Mesendoderm (in vitro differentiated cells): ENCODE measurements at regions not wholly inside any gene's neighbourhood (a gene's known extent, or its start where the extent isn't known, plus 50 kb on each side); places are given as distances from the start of the nearest gene placed in this dataset.
A peak's percentile ranks its signal among the peaks of the same experiment; 100 is the strongest.

Source experiments
- DNase-seq: peaks from one replicate; pipeline ENCODE4 v3.0.0; 2013
- H2AK5ac ChIP-seq: 2 replicates; pipeline ENCODE4 v1.6.1; 2013; ENCODE audit warnings: low read length, inconsistent platforms
- H2BK120ac ChIP-seq: 2 replicates; pipeline ENCODE4 v1.6.1; 2013; ENCODE audit warnings: low read depth, mild to moderate bottlenecking, low read length, moderate library complexity, mixed read lengths
- H2BK15ac ChIP-seq: replicated peaks from 2 replicates; pipeline ENCODE4 v1.6.1; 2013; ENCODE audit warnings: low read depth, mild to moderate bottlenecking, moderate library complexity
- H2BK5ac ChIP-seq: 2 replicates; pipeline ENCODE4 v1.6.1; 2013; ENCODE audit warnings: low read length, inconsistent platforms
- H3K18ac ChIP-seq: 2 replicates; pipeline ENCODE4 v1.6.1; 2013; ENCODE audit warnings: mild to moderate bottlenecking, low read length, mixed read lengths
- H3K23ac ChIP-seq: one replicate; pipeline ENCODE4 v1.6.1; 2013; ENCODE audit warnings: low read length
- H3K27ac ChIP-seq: 2 replicates; pipeline ENCODE4 v1.5.1; 2013; ENCODE audit warnings: low read depth, mild to moderate bottlenecking, inconsistent platforms, low read length, moderate library complexity
- H3K27me3 ChIP-seq: 2 replicates; pipeline ENCODE4 v1.6.1; 2013; ENCODE audit warnings: low read length, control low read depth, mild to moderate bottlenecking, inconsistent platforms; ENCODE audit not compliant: insufficient read depth, poor library complexity
- H3K36me3 ChIP-seq: 2 replicates; pipeline ENCODE4 v1.6.1; 2013; ENCODE audit warnings: low read length, inconsistent platforms; ENCODE audit not compliant: control insufficient read depth, insufficient read depth
- H3K4ac ChIP-seq: one replicate; pipeline ENCODE4 v1.6.1; 2013; ENCODE audit warnings: low read depth, mild to moderate bottlenecking, low read length, moderate library complexity
- H3K4me1 ChIP-seq: 2 replicates; pipeline ENCODE4 v1.6.1; 2013; ENCODE audit warnings: low read depth, low read length, inconsistent platforms; ENCODE audit not compliant: control insufficient read depth
- H3K4me2 ChIP-seq: 2 replicates; pipeline ENCODE4 v1.6.1; 2013; ENCODE audit warnings: low read length
- H3K4me3 ChIP-seq: 2 replicates; pipeline ENCODE4 v1.5.1; 2013; ENCODE audit warnings: mild to moderate bottlenecking, low read length
- H3K56ac ChIP-seq: one replicate; pipeline ENCODE4 v1.6.1; 2013; ENCODE audit warnings: low read length
- H3K79me1 ChIP-seq: 2 replicates; pipeline ENCODE4 v1.6.1; 2013; ENCODE audit warnings: low read length, inconsistent platforms
- H3K79me2 ChIP-seq: 2 replicates; pipeline ENCODE4 v1.6.1; 2013; ENCODE audit warnings: mild to moderate bottlenecking, low read length; ENCODE audit not compliant: control insufficient read depth, insufficient read depth
- H3K9ac ChIP-seq: 2 replicates; pipeline ENCODE4 v1.6.1; 2013; ENCODE audit warnings: low read length, inconsistent platforms
- H4K5ac ChIP-seq: one replicate; pipeline ENCODE4 v1.6.1; 2013; ENCODE audit warnings: low read length
- H4K8ac ChIP-seq: one replicate; pipeline ENCODE4 v1.6.1; 2013; ENCODE audit warnings: low read depth, mild to moderate bottlenecking, control low read depth, low read length, moderate library complexity
- WGBS: extraction: QIAGEN DNeasy Blood & Tissue Kit; methylation state at CpG from one replicate; pipeline ENCODE4 v1.1.7; 2013; ENCODE audit warnings: low lambda C conversion rate, missing lambda C conversion rate; ENCODE audit not compliant: insufficient coverage; ENCODE audit errors: extremely low coverage; 5-methylcytosine and 5-hydroxymethylcytosine counted together

GRCh38 chr9:108681851-108682590 is 173.8 kb downstream of the ACTL7B start:
- H3K4me2 ChIP-seq = no peak overlapping the region
- H3K79me1 ChIP-seq = no peaks in the 10 kb centered on the region
- H3K56ac ChIP-seq = no peak overlapping the region
- H3K4ac ChIP-seq = no peak overlapping the region
- H3K27me3 ChIP-seq = no peaks in the 10 kb centered on the region
- no peak overlapping the region for H2AK5ac ChIP-seq
- no peak overlapping the region for H2BK120ac ChIP-seq
- no peaks in the 10 kb centered on the region for H3K79me2 ChIP-seq
- H3K27ac ChIP-seq = no peak overlapping the region
- no peak for DNase-seq
- H3K4me1 ChIP-seq = no peaks in the 10 kb centered on the region
- no peak overlapping the region for H3K23ac ChIP-seq
- peak overlapping the region; percentile 4 for H3K18ac ChIP-seq
- no peak overlapping the region for H4K8ac ChIP-seq
- H2BK5ac ChIP-seq = no peak overlapping the region
- no peak overlapping the region for H3K4me3 ChIP-seq
- no peak overlapping the region for H3K9ac ChIP-seq
- WGBS = no CpG with 5 or more reads among the region's 10 CpGs
- no peak overlapping the region for H4K5ac ChIP-seq
- H3K36me3 ChIP-seq = no peaks in the 10 kb centered on the region
- H2BK15ac ChIP-seq = no peak overlapping the region

- Histone ChIP-seq H3K4me3 (no peak overlapping the region), H3K23ac (no peak overlapping the region), H2BK5ac (no peak overlapping the region), H3K79me1 (no peaks in the 10 kb centered on the region), H3K79me2 (no peaks in the 10 kb centered on the region), H3K9ac (no peak overlapping the region), H3K56ac (no peak overlapping the region), H3K27ac (no peak overlapping the region), H2AK5ac (no peak overlapping the region), H3K4ac (no peak overlapping the region), H3K36me3 (no peaks in the 10 kb centered on the region), H3K4me2 (no peak overlapping the region), H3K4me1 (no peaks in the 10 kb centered on the region), H3K27me3 (no peaks in the 10 kb centered on the region), H2BK120ac (no peak overlapping the region), H3K18ac (no peak overlapping the region), H2BK15ac (no peak overlapping the region), H4K8ac (no peak overlapping the region), H4K5ac (no peak overlapping the region)
- DNase-seq = no peak
- no CpG with 5 or more reads among the region's 4 CpGs for WGBS
Measured at GRCh38 chr9:108680946-108681345, 174.8 kb downstream of the ACTL7B start.

GRCh38 chr9:108677776-108678175 is 178.0 kb downstream of the ACTL7B start:
- DNase-seq = no peak
- Histone ChIP-seq H3K79me2 (no peaks in the 10 kb centered on the region), H3K18ac (no peak overlapping the region), H3K27ac (no peak overlapping the region), H4K8ac (no peak overlapping the region), H3K56ac (no peak overlapping the region), H3K23ac (no peak overlapping the region), H2BK5ac (no peak overlapping the region), H3K79me1 (no peaks in the 10 kb centered on the region), H3K4me1 (no peaks in the 10 kb centered on the region), H3K9ac (no peak overlapping the region), H2AK5ac (no peak overlapping the region), H2BK120ac (no peak overlapping the region), H3K4me3 (no peak overlapping the region), H3K4me2 (no peak overlapping the region), H2BK15ac (no peak overlapping the region), H3K27me3 (no peaks in the 10 kb centered on the region), H3K36me3 (no peaks in the 10 kb centered on the region), H3K4ac (no peak overlapping the region), H4K5ac (no peak overlapping the region)
- WGBS = no CpG with 5 or more reads among the region's 6 CpGs

- Histone ChIP-seq H2BK5ac (no peak overlapping the region), H3K27ac (no peak overlapping the region)
Measured at GRCh38 chr9:108676355-108676754, 179.4 kb downstream of the ACTL7B start.

GRCh38 chr9:108675708-108676107 is 180.1 kb downstream of the ACTL7B start:
- Histone ChIP-seq H3K23ac (no peak overlapping the region), H3K4me2 (no peak overlapping the region), H3K56ac (no peak overlapping the region), H3K4ac (no peak overlapping the region), H2BK5ac (no peak overlapping the region), H3K36me3 (no peaks in the 10 kb centered on the region), H2BK15ac (no peak overlapping the region), H4K5ac (no peak overlapping the region), H3K27me3 (no peaks in the 10 kb centered on the region), H3K4me1 (no peaks in the 10 kb centered on the region), H3K9ac (no peak overlapping the region), H2AK5ac (no peak overlapping the region), H2BK120ac (no peak overlapping the region), H3K79me1 (no peaks in the 10 kb centered on the region), H3K27ac (no peak overlapping the region), H3K79me2 (no peaks in the 10 kb centered on the region), H3K18ac (no peak overlapping the region), H4K8ac (no peak overlapping the region), H3K4me3 (no peak overlapping the region)
- DNase-seq = no peak
- WGBS = no CpG with 5 or more reads among the region's 2 CpGs

More at GRCh38 chr9:108676355-108676754, 179.4 kb downstream of the ACTL7B start:
- H3K4me2 ChIP-seq = no peak overlapping the region
- H2BK15ac ChIP-seq = no peak overlapping the region
- H3K23ac ChIP-seq = no peak overlapping the region
- no CpG with 5 or more reads among the region's 4 CpGs for whole genome bisulfite sequencing
- no peak overlapping the region for H3K18ac ChIP-seq
- no peaks in the 10 kb centered on the region for H3K79me1 ChIP-seq
- H3K4me1 ChIP-seq = no peaks in the 10 kb centered on the region
- no peak overlapping the region for H3K4me3 ChIP-seq
- no peak overlapping the region for H3K9ac ChIP-seq
- H3K36me3 ChIP-seq = no peaks in the 10 kb centered on the region
- H4K5ac ChIP-seq = no peak overlapping the region
- no peak for DNase-seq
- no peak overlapping the region for H4K8ac ChIP-seq
- no peak overlapping the region for H2BK120ac ChIP-seq
- no peak overlapping the region for H3K4ac ChIP-seq
- H3K79me2 ChIP-seq = no peaks in the 10 kb centered on the region
- no peak overlapping the region for H3K56ac ChIP-seq
- H3K27me3 ChIP-seq = no peaks in the 10 kb centered on the region
- no peak overlapping the region for H2AK5ac ChIP-seq
